ENCODE measurements at regions not wholly inside any gene's neighbourhood (a gene's known extent, or its start where the extent isn't known, plus 50 kb on each side); places are given as distances from the start of the nearest gene placed in this dataset.

- TF ChIP-seq KAT7 (CRISPR knock-in tag; IDR thresholded peaks at IDR 0.05; ENCODE audit: borderline replicate concordance) (peak; percentile 79; the same call in 1 of the 2 replicates), ZNF142 (CRISPR knock-in tag; IDR thresholded peaks at IDR 0.05) (no peak), ISX (CRISPR knock-in tag; conservative IDR thresholded peaks at IDR 0.05) (no peak), FLYWCH1 (CRISPR knock-in tag; IDR thresholded peaks at IDR 0.05) (peak; percentile 87), FOXM1 (CRISPR knock-in tag; IDR thresholded peaks at IDR 0.05) (no peak), CERS6 (CRISPR knock-in tag; IDR thresholded peaks at IDR 0.05) (peak; percentile 78; the same call in 1 of the 2 replicates), ATF1 (CRISPR knock-in tag; IDR thresholded peaks at IDR 0.05) (no peak), ZBTB43 (CRISPR knock-in tag; conservative IDR thresholded peaks at IDR 0.05) (peak; percentile 67; the same call in 1 of the 2 replicates), ZNF674 (CRISPR knock-in tag; IDR thresholded peaks at IDR 0.05; ENCODE audit: low read depth) (no peak), MEIS1 (CRISPR knock-in tag; IDR thresholded peaks at IDR 0.05; ENCODE audit: borderline replicate concordance) (no peak), ZFP37 (CRISPR knock-in tag; IDR thresholded peaks at IDR 0.05; ENCODE audit: borderline replicate concordance) (peak; percentile 84; the same call in 1 of the 2 replicates), ZNF446 (CRISPR knock-in tag; IDR thresholded peaks at IDR 0.05) (peak; percentile 90), ETV6 (CRISPR knock-in tag; conservative IDR thresholded peaks at IDR 0.05) (peak; percentile 46; the same call in 1 of the 2 replicates), KMT2A (CRISPR knock-in tag; IDR thresholded peaks at IDR 0.05) (peak; percentile 68; the same call in 1 of the 2 replicates), ZFP36L2 (CRISPR knock-in tag; IDR thresholded peaks at IDR 0.05) (0 out of 2 replicates have a peak, but pooled peaks have one; percentile 83), ZNF567 (CRISPR knock-in tag; IDR thresholded peaks at IDR 0.05; ENCODE audit: borderline replicate concordance) (0 out of 2 replicates have a peak, but pooled peaks have one; percentile 57), RCOR2 (CRISPR knock-in tag; IDR thresholded peaks at IDR 0.05) (peak; percentile 61; the same call in 1 of the 2 replicates), STAT5B (CRISPR knock-in tag; IDR thresholded peaks at IDR 0.05) (no peak), POGZ (CRISPR knock-in tag; IDR thresholded peaks at IDR 0.05) (0 out of 2 replicates have a peak, but pooled peaks have one; percentile 52), ZNF740 (CRISPR knock-in tag; IDR thresholded peaks at IDR 0.05) (no peak), ZBTB26 (CRISPR knock-in tag; IDR thresholded peaks at IDR 0.05; ENCODE audit: borderline replicate concordance) (peak; percentile 80; the same call in 1 of the 2 replicates)
Observed at GRCh38 chr2:120528051-120528692, 182.2 kb downstream of the INHBB start (continued).
